IMR-90 (cell line): ENCODE measurements at regions not wholly inside any gene's neighbourhood (a gene's known extent, or its start where the extent isn't known, plus 50 kb on each side); places are given as distances from the start of the nearest gene placed in this dataset.

ENCODE experiments used
- ATAC-seq: fragments of 200-7000 bp; cut with Tn5 transposase; 2 replicates; pipeline ENCODE4 v1.9.1; 2020; ENCODE audit warnings: low read depth, mild to moderate bottlenecking, moderate library complexity
- BruUV-seq: library from RNA; stranded (reverse); fragments of 400-500 nt; replicated peaks from 2 replicates; lab custom pipeline; 2021; lab: Mats Ljungman, UMichigan
- CTCF ChIA-PET: fragments of 300-600 bp; formaldehyde crosslinking; extraction: SDS; loops from one replicate; lab custom pipeline; 2021; ENCODE audit warnings: antibody characterized with exemption; lab: Yijun Ruan, JAX
- POLR2A ChIA-PET: fragments of 300-600 bp; sonication (Branson Sonifier 250); formaldehyde crosslinking; loops from one replicate; lab custom pipeline; 2022; ENCODE audit warnings: antibody characterized with exemption; ENCODE audit not compliant: unreplicated experiment; lab: Charles Lee
- DNase-seq: peaks from one replicate; pipeline ENCODE4 v3.0.0; 2013
- H2AFZ ChIP-seq: replicated peaks from 2 replicates; pipeline ENCODE3; 2013; ENCODE audit warnings: low read length, mild to moderate bottlenecking; ENCODE audit not compliant: poor library complexity
- H2AK5ac ChIP-seq: 2 replicates; pipeline ENCODE4 v1.6.1; 2013; ENCODE audit warnings: low read depth, low read length, inconsistent platforms
- H2AK9ac ChIP-seq: replicated peaks from 2 replicates; pipeline ENCODE3; 2013; ENCODE audit warnings: mild to moderate bottlenecking, low read depth, low read length, moderate library complexity; ENCODE audit not compliant: poor library complexity
- H2BK120ac ChIP-seq: 2 replicates; pipeline ENCODE4 v1.6.1; 2013; ENCODE audit warnings: low read depth, low read length, inconsistent platforms
- H2BK15ac ChIP-seq: 3 replicates; pipeline ENCODE4 v1.6.1; 2013; ENCODE audit warnings: low read depth, low read length, inconsistent platforms
- H2BK20ac ChIP-seq: 2 replicates; pipeline ENCODE4 v1.6.1; 2013; ENCODE audit warnings: low read depth, mild to moderate bottlenecking, inconsistent platforms, low read length, moderate library complexity
- H2BK5ac ChIP-seq: 2 replicates; pipeline ENCODE4 v1.6.1; 2013; ENCODE audit warnings: mild to moderate bottlenecking, low read depth, low read length, inconsistent platforms; ENCODE audit not compliant: poor library complexity, severe bottlenecking
- H3K14ac ChIP-seq: replicated peaks from 2 replicates; pipeline ENCODE4 v1.6.1; 2013; ENCODE audit warnings: low read depth, low read length, inconsistent platforms
- H3K18ac ChIP-seq: 2 replicates; pipeline ENCODE4 v1.6.1; 2013; ENCODE audit warnings: low read depth, low read length, control low read depth
- H3K23ac ChIP-seq: 2 replicates; pipeline ENCODE4 v1.6.1; 2013; ENCODE audit warnings: low read depth, low read length, inconsistent platforms
- H3K27ac ChIP-seq: 2 replicates; pipeline ENCODE4 v1.5.1; 2013; ENCODE audit warnings: mild to moderate bottlenecking, control low read depth, low read length; ENCODE audit not compliant: insufficient read depth
- H3K27me3 ChIP-seq: 2 replicates; pipeline ENCODE4 v1.6.1; 2013; ENCODE audit warnings: low read length; ENCODE audit not compliant: control insufficient read depth, insufficient read depth
- H3K36me3 ChIP-seq: 2 replicates; pipeline ENCODE4 v1.6.1; 2013; ENCODE audit warnings: low read length, mixed read lengths; ENCODE audit not compliant: control insufficient read depth, insufficient read depth
- H3K4ac ChIP-seq: 2 replicates; pipeline ENCODE4 v1.6.1; 2013; ENCODE audit warnings: low read depth, low read length, inconsistent platforms
- H3K4me1 ChIP-seq: 2 replicates; pipeline ENCODE4 v1.6.1; 2013; ENCODE audit warnings: low read length, mixed read lengths; ENCODE audit not compliant: control insufficient read depth, insufficient read depth
- H3K4me2 ChIP-seq: 2 replicates; pipeline ENCODE4 v1.6.1; 2013; ENCODE audit warnings: low read depth, mild to moderate bottlenecking, control low read depth, low read length, moderate library complexity
- H3K4me3 ChIP-seq: 2 replicates; pipeline ENCODE4 v1.5.1; 2013; ENCODE audit warnings: low read depth, mild to moderate bottlenecking, control low read depth, low read length, moderate library complexity; ENCODE audit not compliant: insufficient read depth
- H3K56ac ChIP-seq: 2 replicates; pipeline ENCODE4 v1.6.1; 2013; ENCODE audit warnings: low read length, inconsistent platforms; ENCODE audit not compliant: insufficient read depth; ENCODE audit errors: extremely low read depth
- H3K79me1 ChIP-seq, 2 experiments: 2 replicates each; pipeline ENCODE4 v1.6.1; 2013; ENCODE audit warnings: low read length in 2 of 2, inconsistent platforms in 1 of 2, low read depth in 1 of 2
- H3K9ac ChIP-seq: 2 replicates; pipeline ENCODE4 v1.6.1; 2013; ENCODE audit warnings: low read depth, low read length, control low read depth
- H3K9me1 ChIP-seq: 2 replicates; pipeline ENCODE4 v1.6.1; 2013; ENCODE audit warnings: low read length, inconsistent platforms; ENCODE audit not compliant: insufficient read depth
- H3K9me3 ChIP-seq: 2 replicates; pipeline ENCODE4 v1.6.1; 2013; ENCODE audit warnings: low read length; ENCODE audit not compliant: control insufficient read depth, insufficient read depth
- H4K20me1 ChIP-seq: 2 replicates; pipeline ENCODE4 v1.6.1; 2013; ENCODE audit warnings: low read length, inconsistent platforms; ENCODE audit not compliant: insufficient read depth
- H4K5ac ChIP-seq: 2 replicates; pipeline ENCODE4 v1.6.1; 2013; ENCODE audit warnings: mild to moderate bottlenecking, low read depth, low read length, control low read depth
- H4K8ac ChIP-seq, 2 experiments: 2 replicates each; pipeline ENCODE4 v1.6.1; 2013; ENCODE audit warnings: low read depth in 2 of 2, low read length in 2 of 2, control low read depth in 1 of 2, inconsistent platforms in 1 of 2
- H4K91ac ChIP-seq: 2 replicates; pipeline ENCODE4 v1.6.1; 2013; ENCODE audit warnings: low read depth, low read length, inconsistent platforms; ENCODE audit not compliant: insufficient read depth
- WGBS, 2 experiments: methylation state at CpG; one replicate each; pipeline versions ENCODE4 v1.1.5 to v1.1.7; 2013; ENCODE audit warnings: missing lambda C conversion rate in 2 of 2; ENCODE audit not compliant: insufficient read length in 1 of 2; ENCODE audit errors: extremely low coverage in 2 of 2; 5-methylcytosine and 5-hydroxymethylcytosine counted together
- dilution Hi-C: fragments of 300-500 bp; cut with HindIII; formaldehyde crosslinking; loops from one replicate; pipeline ENCODE4 v1.14.3; 2018; ENCODE audit warnings: low sequenced_read_pairs; ENCODE audit not compliant: unreplicated experiment
- in situ Hi-C: fragments of 300-500 bp; cut with MboI; formaldehyde crosslinking; loops from 3 replicates; pipeline ENCODE4 v1.14.3; 2019; ENCODE audit warnings: low sequenced_read_pairs, inconsistent platforms, mixed read lengths
- intact Hi-C: fragments of 100-400 bp; cut with micrococcal nuclease; formaldehyde crosslinking; loops from 2 replicates; pipeline ENCODE4 v1.10.0; 2022
- TF ChIP-seq, protein P1 (sequence below): conservative IDR thresholded peaks from 2 replicates; pipeline ENCODE4 v1.5.1; 2012; ENCODE audit warnings: mild to moderate bottlenecking, low read depth, low read length, improper control_type of control experiment

DNA sequence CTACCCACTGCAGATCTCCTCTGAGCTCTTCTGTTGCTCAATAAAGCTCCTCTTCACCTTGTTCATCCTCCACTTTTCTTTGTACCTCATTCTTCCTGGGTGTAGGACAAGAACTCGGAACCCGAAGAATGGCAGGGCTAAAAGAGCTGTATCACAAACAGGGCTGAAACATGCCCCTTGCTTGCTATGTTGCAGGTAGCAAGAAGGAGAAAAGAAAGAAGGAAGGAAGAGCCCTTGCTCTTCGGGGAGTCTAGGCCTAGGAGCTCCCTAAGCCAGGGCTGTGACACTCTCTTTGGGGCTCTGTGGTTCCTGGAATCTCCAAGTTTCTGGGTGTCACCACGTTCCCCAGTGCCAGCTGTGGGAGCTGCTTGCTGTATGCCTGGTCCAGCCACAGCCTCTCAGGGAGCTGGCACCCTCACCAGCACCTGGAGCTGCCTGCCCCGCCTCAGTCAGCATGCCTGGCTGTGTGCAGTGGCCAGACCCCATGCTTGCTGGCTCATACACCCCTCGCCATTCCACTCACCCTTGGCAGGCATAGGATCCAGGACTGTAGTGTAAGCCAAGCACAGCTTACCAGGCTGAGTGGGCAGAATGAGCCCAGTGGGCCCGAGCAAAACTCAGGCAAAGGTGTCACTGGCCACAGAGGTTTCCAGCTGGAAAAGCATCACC is 274.8 kb upstream of the ADRA1B start:
- 40% methylated on average over 1 of the region's 7 CpGs; no CpG with 5 or more reads in 1 of the 2 experiments for WGBS, 2 experiments
- Histone ChIP-seq H4K8ac (no peak overlapping the region), H3K9me3 (no peaks in the 10 kb centered on the region), H2BK120ac (no peak overlapping the region), H4K20me1 (no peaks in the 10 kb centered on the region), H2BK5ac (no peak overlapping the region), H3K27me3 (peaks cover 8% of the 10 kb centered on the region), H2BK20ac (no peak overlapping the region), H3K4ac (no peak overlapping the region), H4K5ac (no peak overlapping the region), H2BK15ac (no peak overlapping the region), H2AFZ (no peak overlapping the region), H3K4me3 (no peak overlapping the region), H3K14ac (no peak overlapping the region), H3K36me3 (no peaks in the 10 kb centered on the region), H3K4me2 (no peak overlapping the region), H3K18ac (no peak overlapping the region), H2AK5ac (no peak overlapping the region), H3K23ac (no peak overlapping the region), H3K9me1 (no peaks in the 10 kb centered on the region), H2AK9ac (no peak overlapping the region), H3K27ac (no peak overlapping the region), H3K4me1 (no peaks in the 10 kb centered on the region), H3K9ac (no peak overlapping the region), H4K91ac (no peak overlapping the region), H3K56ac (no peak overlapping the region), H3K79me1 (no peaks in the 10 kb centered on the region)
- ATAC-seq (no peak), DNase-seq (no peak)
- in situ Hi-C loops (no loop called here), intact Hi-C loops (no loop called here), dilution Hi-C loops (no loop called here)
- ChIA-PET CTCF (no interaction called here), POLR2A (no interaction called here)
- TF ChIP-seq, protein P1, sequence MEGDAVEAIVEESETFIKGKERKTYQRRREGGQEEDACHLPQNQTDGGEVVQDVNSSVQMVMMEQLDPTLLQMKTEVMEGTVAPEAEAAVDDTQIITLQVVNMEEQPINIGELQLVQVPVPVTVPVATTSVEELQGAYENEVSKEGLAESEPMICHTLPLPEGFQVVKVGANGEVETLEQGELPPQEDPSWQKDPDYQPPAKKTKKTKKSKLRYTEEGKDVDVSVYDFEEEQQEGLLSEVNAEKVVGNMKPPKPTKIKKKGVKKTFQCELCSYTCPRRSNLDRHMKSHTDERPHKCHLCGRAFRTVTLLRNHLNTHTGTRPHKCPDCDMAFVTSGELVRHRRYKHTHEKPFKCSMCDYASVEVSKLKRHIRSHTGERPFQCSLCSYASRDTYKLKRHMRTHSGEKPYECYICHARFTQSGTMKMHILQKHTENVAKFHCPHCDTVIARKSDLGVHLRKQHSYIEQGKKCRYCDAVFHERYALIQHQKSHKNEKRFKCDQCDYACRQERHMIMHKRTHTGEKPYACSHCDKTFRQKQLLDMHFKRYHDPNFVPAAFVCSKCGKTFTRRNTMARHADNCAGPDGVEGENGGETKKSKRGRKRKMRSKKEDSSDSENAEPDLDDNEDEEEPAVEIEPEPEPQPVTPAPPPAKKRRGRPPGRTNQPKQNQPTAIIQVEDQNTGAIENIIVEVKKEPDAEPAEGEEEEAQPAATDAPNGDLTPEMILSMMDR = no peak
- no TSS peak for BruUV-seq
